Trophoblast cell (in vitro differentiated cells and primary cell): ENCODE measurements at regions not wholly inside any gene's neighbourhood (a gene's known extent, or its start where the extent isn't known, plus 50 kb on each side); places are given as distances from the start of the nearest gene placed in this dataset.

Experiments
- DNase-seq, 2 donors: peaks; one replicate each; pipeline ENCODE4 v3.0.0-alpha.2; 2016
- H2AFZ ChIP-seq: 2 replicates; pipeline ENCODE4 v1.6.1; 2013; ENCODE audit warnings: low read length, moderate library complexity, mild to moderate bottlenecking; ENCODE audit not compliant: insufficient read depth, poor library complexity
- H2AK5ac ChIP-seq: 2 replicates; pipeline ENCODE4 v1.6.1; 2013; ENCODE audit warnings: mild to moderate bottlenecking, low read length
- H2BK120ac ChIP-seq: 2 replicates; pipeline ENCODE4 v1.6.1; 2013; ENCODE audit warnings: low read length, mild to moderate bottlenecking, moderate library complexity; ENCODE audit not compliant: insufficient read depth, poor library complexity
- H2BK12ac ChIP-seq: 2 replicates; pipeline ENCODE4 v1.6.1; 2013; ENCODE audit warnings: mild to moderate bottlenecking, low read length, moderate library complexity
- H2BK5ac ChIP-seq: 2 replicates; pipeline ENCODE4 v1.6.1; 2013; ENCODE audit warnings: low read length, low read depth, moderate library complexity, mild to moderate bottlenecking; ENCODE audit not compliant: poor library complexity
- H3K14ac ChIP-seq: 2 replicates; pipeline ENCODE4 v1.6.1; 2013; ENCODE audit warnings: mild to moderate bottlenecking, low read length
- H3K18ac ChIP-seq: 2 replicates; pipeline ENCODE4 v1.6.1; 2013; ENCODE audit warnings: mild to moderate bottlenecking, low read length
- H3K23ac ChIP-seq: 2 replicates; pipeline ENCODE4 v1.6.1; 2013; ENCODE audit warnings: low read length
- H3K27ac ChIP-seq: 2 replicates; pipeline ENCODE4 v1.5.1; 2013; ENCODE audit warnings: low read depth, mild to moderate bottlenecking, inconsistent platforms, low read length, moderate library complexity
- H3K27me3 ChIP-seq: 2 replicates; pipeline ENCODE4 v1.6.1; 2013; ENCODE audit warnings: inconsistent platforms, mild to moderate bottlenecking, low read length, moderate library complexity; ENCODE audit not compliant: insufficient read depth
- H3K36me3 ChIP-seq, 2 experiments: 1 replicate in 1 of 2; 2 replicates in 1 of 2; pipeline ENCODE4 v1.6.1; 2013; ENCODE audit warnings: low read length in 2 of 2, mild to moderate bottlenecking in 2 of 2, moderate library complexity in 1 of 2; ENCODE audit not compliant: insufficient read depth in 2 of 2, control insufficient read depth in 1 of 2
- H3K4ac ChIP-seq: 2 replicates; pipeline ENCODE4 v1.6.1; 2013; ENCODE audit warnings: low read depth, mild to moderate bottlenecking, low read length, moderate library complexity
- H3K4me1 ChIP-seq, 2 experiments: 1 replicate in 1 of 2; 2 replicates in 1 of 2; pipeline ENCODE4 v1.6.1; 2013; ENCODE audit warnings: low read length in 2 of 2, mild to moderate bottlenecking in 2 of 2, moderate library complexity in 1 of 2; ENCODE audit not compliant: insufficient read depth in 2 of 2, control insufficient read depth in 1 of 2
- H3K4me2 ChIP-seq: 2 replicates; pipeline ENCODE4 v1.6.1; 2013; ENCODE audit warnings: inconsistent platforms, mild to moderate bottlenecking, low read length, moderate library complexity
- H3K4me3 ChIP-seq: 2 replicates; pipeline ENCODE4 v1.5.1; 2013; ENCODE audit warnings: mild to moderate bottlenecking, low read depth, low read length, inconsistent platforms
- H3K79me1 ChIP-seq: one replicate; pipeline ENCODE4 v1.6.1; 2013; ENCODE audit warnings: low read length
- H3K79me2 ChIP-seq: 2 replicates; pipeline ENCODE4 v1.6.1; 2013; ENCODE audit warnings: low read length, mild to moderate bottlenecking; ENCODE audit not compliant: control insufficient read depth, insufficient read depth, poor library complexity
- H3K9ac ChIP-seq: 2 replicates; pipeline ENCODE4 v1.6.1; 2013; ENCODE audit warnings: mild to moderate bottlenecking, low read length
- H3K9me3 ChIP-seq: 2 replicates; pipeline ENCODE4 v1.6.1; 2013; ENCODE audit warnings: low read depth, mild to moderate bottlenecking, control low read depth, inconsistent platforms, low read length; ENCODE audit not compliant: insufficient read depth
- H4K12ac ChIP-seq: 2 replicates; pipeline ENCODE4 v1.6.1; 2013; ENCODE audit warnings: low read depth, mild to moderate bottlenecking, low read length, moderate library complexity
- H4K8ac ChIP-seq: 2 replicates; pipeline ENCODE4 v1.6.1; 2013; ENCODE audit warnings: low read depth, mild to moderate bottlenecking, low read length, moderate library complexity
- H4K91ac ChIP-seq: one replicate; pipeline ENCODE4 v1.6.1; 2013; ENCODE audit warnings: low read depth, mild to moderate bottlenecking, low read length, moderate library complexity
- WGBS: extraction: QIAGEN DNeasy Blood & Tissue Kit; methylation state at CpG from one replicate; pipeline ENCODE4 v1.1.7; 2013; ENCODE audit warnings: missing lambda C conversion rate; ENCODE audit not compliant: insufficient read length, insufficient coverage; ENCODE audit errors: extremely low coverage; 5-methylcytosine and 5-hydroxymethylcytosine counted together

DNA sequence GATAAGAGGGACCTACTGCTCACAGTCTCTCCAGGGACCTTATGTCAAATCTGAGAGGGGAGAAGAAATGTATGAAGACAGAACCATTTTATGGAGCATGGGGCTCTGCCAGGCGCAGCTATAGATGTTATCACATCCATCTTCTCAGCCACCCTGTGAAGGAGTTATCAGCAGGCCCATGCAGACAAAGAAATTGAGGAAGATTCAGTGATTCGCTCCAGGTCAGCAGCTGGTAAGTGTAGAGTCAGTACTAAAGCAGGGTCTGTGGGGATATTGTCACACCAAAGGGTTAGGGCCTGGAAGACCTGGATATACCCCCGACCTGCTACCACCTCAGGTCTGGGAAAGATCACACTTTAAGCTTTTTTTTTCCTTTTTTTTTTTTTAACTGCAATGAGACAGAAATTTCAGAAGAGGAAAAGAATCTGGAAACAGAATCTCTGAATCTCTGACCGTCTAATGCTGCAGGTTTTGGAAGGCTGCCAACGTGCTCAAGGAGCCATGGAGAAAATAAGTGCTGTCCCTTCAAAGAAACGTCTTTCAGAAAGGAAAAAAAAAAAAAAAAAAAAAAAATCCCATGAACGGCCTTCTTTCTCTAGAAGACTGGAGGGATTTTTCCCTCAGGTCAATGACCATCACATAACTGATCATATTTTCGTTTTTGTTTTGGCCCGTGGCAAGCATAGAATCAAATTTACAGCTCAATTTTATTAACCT, 73.3 kb upstream of the PLEKHG7 start:
- H3K23ac ChIP-seq = no peak overlapping the region
- no peak overlapping the region for H3K4me2 ChIP-seq
- peaks cover 3 to 6% of the 10 kb centered on the region in 2 experiments for H3K4me1 ChIP-seq
- no peak overlapping the region for H3K4me3 ChIP-seq
- no peak overlapping the region for H3K18ac ChIP-seq
- H3K79me1 ChIP-seq = peaks cover 5% of the 10 kb centered on the region
- no peak overlapping the region for H4K12ac ChIP-seq
- H3K9ac ChIP-seq = no peak overlapping the region
- no peak overlapping the region for H3K14ac ChIP-seq
- H3K9me3 ChIP-seq = no peaks in the 10 kb centered on the region
- no peaks in the 10 kb centered on the region for H3K27me3 ChIP-seq
- no peak overlapping the region for H2AFZ ChIP-seq
- no peak overlapping the region for H4K8ac ChIP-seq
- DNase-seq = peak in 1 of 2 donors; percentile 59
- H2BK5ac ChIP-seq = no peak overlapping the region
- no peaks in the 10 kb centered on the region for H3K79me2 ChIP-seq
- H4K91ac ChIP-seq = no peak overlapping the region
- H2AK5ac ChIP-seq = no peak overlapping the region
- H3K4ac ChIP-seq = no peak overlapping the region
- peak overlapping the region; percentile 18 for H2BK12ac ChIP-seq
- WGBS = no CpG with 5 or more reads among the region's 9 CpGs
- no peak overlapping the region for H3K27ac ChIP-seq
- H3K36me3 ChIP-seq = no peaks in the 10 kb centered on the region
- H2BK120ac ChIP-seq = no peak overlapping the region

DNA sequence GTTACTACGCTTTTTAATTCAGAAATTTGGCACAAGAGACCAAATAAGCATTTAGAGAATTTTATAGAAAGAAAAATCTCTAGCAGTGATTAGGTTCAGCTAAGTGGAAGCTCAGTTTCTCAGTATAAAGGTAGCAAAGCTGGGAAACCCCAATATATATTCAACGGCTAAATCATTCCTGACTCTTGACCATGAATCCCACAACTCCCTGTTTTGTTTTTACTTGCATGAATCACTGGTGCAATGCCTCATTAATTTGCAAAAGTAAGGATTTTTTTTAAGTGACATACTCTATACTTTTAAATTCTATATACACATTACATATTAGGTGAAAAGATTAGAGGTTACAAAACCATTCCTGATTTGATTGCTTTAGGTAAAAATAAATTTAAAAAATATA, 74.3 kb upstream of the PLEKHG7 start:
- H3K4ac ChIP-seq = no peak overlapping the region
- H2AK5ac ChIP-seq = no peak overlapping the region

DNA sequence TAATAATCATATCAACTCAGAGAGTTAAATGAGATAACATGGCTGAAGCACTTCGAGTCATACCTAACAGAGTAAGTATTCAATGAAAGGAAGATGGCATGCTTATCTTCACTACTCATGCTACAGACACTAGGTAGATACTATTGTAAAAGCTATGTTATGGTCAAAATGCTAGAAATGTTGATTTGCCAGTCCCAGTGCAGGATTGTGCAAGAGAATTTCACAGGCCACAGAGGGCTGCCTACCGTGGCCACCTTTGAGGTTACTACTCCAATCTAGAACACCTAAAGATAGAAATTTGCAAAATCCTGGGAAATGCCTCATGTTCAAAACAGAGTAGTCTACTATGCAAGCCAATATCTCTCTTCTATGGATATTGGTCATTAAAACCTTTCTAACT, 75.3 kb upstream of the PLEKHG7 start:
- H2AFZ ChIP-seq = no peak overlapping the region
- no peak overlapping the region for H4K91ac ChIP-seq
- no peaks in the 10 kb centered on the region for H3K79me2 ChIP-seq
- H3K4ac ChIP-seq = no peak overlapping the region
- peaks cover 7% of the 10 kb centered on the region for H3K79me1 ChIP-seq
- H3K9me3 ChIP-seq = no peaks in the 10 kb centered on the region
- no CpG with 5 or more reads among the region's 2 CpGs for WGBS
- no peak overlapping the region for H2BK120ac ChIP-seq
- H3K27me3 ChIP-seq = no peaks in the 10 kb centered on the region
- no peak overlapping the region for H3K18ac ChIP-seq
- no peak overlapping the region for H4K12ac ChIP-seq
- H3K4me3 ChIP-seq = no peak overlapping the region
- H2BK12ac ChIP-seq = no peak overlapping the region
- no peak overlapping the region for H3K4me2 ChIP-seq
- no peak overlapping the region for H2AK5ac ChIP-seq
- H3K27ac ChIP-seq = no peak overlapping the region
- H3K4me1 ChIP-seq = peaks cover 3 to 6% of the 10 kb centered on the region in 2 experiments
- no peak overlapping the region for H4K8ac ChIP-seq
- peak; percentile 92 to 98 for DNase-seq
- H3K23ac ChIP-seq = no peak overlapping the region
- no peaks in the 10 kb centered on the region for H3K36me3 ChIP-seq
- no peak overlapping the region for H3K14ac ChIP-seq
- H2BK5ac ChIP-seq = no peak overlapping the region
- no peak overlapping the region for H3K9ac ChIP-seq

More for the DNA sequence above, 74.3 kb upstream of the PLEKHG7 start:
- Histone ChIP-seq H3K9me3 (no peaks in the 10 kb centered on the region), H3K27ac (no peak overlapping the region), H3K27me3 (no peaks in the 10 kb centered on the region), H3K79me1 (peaks cover 5% of the 10 kb centered on the region), H2AFZ (no peak overlapping the region), H2BK12ac (no peak overlapping the region), H4K8ac (no peak overlapping the region), H3K36me3 (no peaks in the 10 kb centered on the region), H3K79me2 (no peaks in the 10 kb centered on the region), H4K12ac (no peak overlapping the region), H3K18ac (no peak overlapping the region), H4K91ac (no peak overlapping the region), H3K4me1 (peaks cover 3 to 6% of the 10 kb centered on the region in 2 experiments), H3K23ac (no peak overlapping the region), H2BK120ac (no peak overlapping the region), H3K4me3 (no peak overlapping the region), H3K9ac (no peak overlapping the region), H3K4me2 (no peak overlapping the region), H3K14ac (no peak overlapping the region), H2BK5ac (no peak overlapping the region)
- DNase-seq = no peak
- WGBS = no CpG with 5 or more reads among the region's 2 CpGs

DNA sequence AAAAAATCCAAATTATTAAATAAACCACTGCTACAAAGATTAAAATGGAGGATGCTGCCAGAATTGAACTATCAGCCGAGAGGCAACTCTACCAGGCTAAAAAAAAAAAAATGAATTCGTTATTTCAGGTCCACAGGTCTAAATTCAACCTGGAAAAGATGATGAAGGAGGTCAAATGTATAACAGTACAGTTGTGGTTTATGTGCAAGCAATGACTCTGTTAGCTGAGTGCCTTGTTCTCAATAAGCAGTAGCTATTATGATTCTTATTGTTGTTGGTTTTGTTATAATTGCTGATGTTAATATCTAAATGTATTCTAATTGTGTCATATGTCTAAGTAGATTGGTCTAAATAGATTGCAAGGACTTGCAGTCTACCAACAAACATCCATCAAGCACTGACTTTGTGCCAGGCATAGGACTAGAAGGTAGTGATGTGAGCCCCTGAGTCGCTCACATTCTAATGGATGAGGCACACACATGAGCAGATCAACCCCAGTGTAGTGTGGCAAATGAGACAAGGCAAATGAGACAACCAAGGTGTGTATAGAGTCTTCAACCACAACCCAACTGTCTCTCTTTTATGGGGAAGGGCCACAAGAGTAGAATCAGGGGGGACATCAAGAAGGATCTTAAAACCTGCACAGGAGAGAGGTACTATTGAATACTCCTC, 77.0 kb upstream of the PLEKHG7 start:
- no peaks in the 10 kb centered on the region for H3K27me3 ChIP-seq
- H3K4me2 ChIP-seq = no peak overlapping the region
- no peak overlapping the region for H2AK5ac ChIP-seq
- H4K12ac ChIP-seq = no peak overlapping the region
- H4K8ac ChIP-seq = no peak overlapping the region
- H2AFZ ChIP-seq = no peak overlapping the region
- no peaks in the 10 kb centered on the region for H3K79me2 ChIP-seq
- peak overlapping the region; percentile 47 for H3K4ac ChIP-seq
- H3K79me1 ChIP-seq = peaks cover 7% of the 10 kb centered on the region
- no peak overlapping the region for H3K23ac ChIP-seq
- no peak overlapping the region for H3K9ac ChIP-seq
- peaks cover 3 to 6% of the 10 kb centered on the region in 2 experiments for H3K4me1 ChIP-seq
- DNase-seq = no peak
- no peak overlapping the region for H3K18ac ChIP-seq
- H3K14ac ChIP-seq = no peak overlapping the region
- peak overlapping the region; percentile 10 for H2BK120ac ChIP-seq
- H4K91ac ChIP-seq = peak overlapping the region; percentile 7
- no CpG with 5 or more reads among the region's 3 CpGs for WGBS
- peak overlapping the region; percentile 2 for H2BK12ac ChIP-seq
- no peaks in the 10 kb centered on the region for H3K36me3 ChIP-seq
- no peak overlapping the region for H3K4me3 ChIP-seq
- H3K9me3 ChIP-seq = peaks cover 2% of the 10 kb centered on the region
- no peak overlapping the region for H3K27ac ChIP-seq
- H2BK5ac ChIP-seq = peak overlapping the region; percentile 13
